HG03139 (cell line): ENCODE measurements at regions not wholly inside any gene's neighbourhood (a gene's known extent, or its start where the extent isn't known, plus 50 kb on each side); places are given as distances from the start of the nearest gene placed in this dataset.
"Not testable (repeated sequence)": the region's sequence is repeated elsewhere in the genome, so short reads cannot be mapped to it uniquely, and the experiment has no call there.

ENCODE experiments used
- ATAC-seq: cut with Tn5 transposase; IDR thresholded peaks from one replicate; pipeline ENCODE4 v1.9.1; 2021; ENCODE audit not compliant: unreplicated experiment

DNA sequence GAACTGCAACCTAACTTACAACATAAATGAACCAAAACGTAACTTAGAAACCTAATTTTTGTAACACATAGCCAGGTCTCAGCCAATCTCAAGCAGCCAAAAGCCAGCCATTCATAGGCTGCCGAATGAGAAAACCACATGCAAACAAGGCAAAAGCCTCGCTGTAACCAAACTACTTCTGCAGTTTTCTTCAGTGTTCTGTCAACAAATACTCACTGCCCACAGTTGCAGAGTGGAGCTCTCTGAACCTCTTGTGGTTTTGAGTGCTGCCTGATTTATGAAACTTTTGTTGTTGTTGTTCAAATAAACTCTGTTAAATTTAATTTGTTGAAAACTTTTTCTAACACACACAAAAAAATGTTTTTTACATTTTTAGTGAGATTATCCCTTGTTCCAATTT is 251.2 kb downstream of the PAPSS1 start:
- ATAC-seq = no peak

- ATAC-seq = no peak
Observed at GRCh38 chr4:107468156-107468555, 251.9 kb downstream of the PAPSS1 start.

DNA sequence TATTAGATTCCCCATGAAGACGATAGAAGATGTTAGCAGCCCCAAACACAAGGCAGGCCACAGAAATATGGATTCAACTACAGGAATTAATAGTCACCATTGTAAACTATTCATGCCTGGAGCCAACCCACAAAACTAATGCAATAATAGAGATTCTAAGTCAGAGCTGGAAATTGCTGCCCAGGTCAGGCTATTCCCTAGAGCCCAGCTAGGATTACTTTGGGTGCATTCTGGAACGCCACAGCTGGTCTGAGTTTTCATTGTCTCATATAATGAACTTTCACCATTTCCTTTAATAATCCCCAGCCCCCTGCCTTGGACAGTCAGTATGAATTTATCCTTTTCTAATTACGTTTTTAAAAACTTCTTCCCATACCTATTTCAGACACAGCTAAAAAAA is 252.6 kb downstream of the PAPSS1 start:
- no peak for ATAC-seq

GRCh38 chr4:107458194-107458593 is 261.8 kb downstream of the PAPSS1 start:
- ATAC-seq = no peak

GRCh38 chr4:107453987-107454386 is 266.0 kb downstream of the PAPSS1 start:
- ATAC-seq = no peak

DNA sequence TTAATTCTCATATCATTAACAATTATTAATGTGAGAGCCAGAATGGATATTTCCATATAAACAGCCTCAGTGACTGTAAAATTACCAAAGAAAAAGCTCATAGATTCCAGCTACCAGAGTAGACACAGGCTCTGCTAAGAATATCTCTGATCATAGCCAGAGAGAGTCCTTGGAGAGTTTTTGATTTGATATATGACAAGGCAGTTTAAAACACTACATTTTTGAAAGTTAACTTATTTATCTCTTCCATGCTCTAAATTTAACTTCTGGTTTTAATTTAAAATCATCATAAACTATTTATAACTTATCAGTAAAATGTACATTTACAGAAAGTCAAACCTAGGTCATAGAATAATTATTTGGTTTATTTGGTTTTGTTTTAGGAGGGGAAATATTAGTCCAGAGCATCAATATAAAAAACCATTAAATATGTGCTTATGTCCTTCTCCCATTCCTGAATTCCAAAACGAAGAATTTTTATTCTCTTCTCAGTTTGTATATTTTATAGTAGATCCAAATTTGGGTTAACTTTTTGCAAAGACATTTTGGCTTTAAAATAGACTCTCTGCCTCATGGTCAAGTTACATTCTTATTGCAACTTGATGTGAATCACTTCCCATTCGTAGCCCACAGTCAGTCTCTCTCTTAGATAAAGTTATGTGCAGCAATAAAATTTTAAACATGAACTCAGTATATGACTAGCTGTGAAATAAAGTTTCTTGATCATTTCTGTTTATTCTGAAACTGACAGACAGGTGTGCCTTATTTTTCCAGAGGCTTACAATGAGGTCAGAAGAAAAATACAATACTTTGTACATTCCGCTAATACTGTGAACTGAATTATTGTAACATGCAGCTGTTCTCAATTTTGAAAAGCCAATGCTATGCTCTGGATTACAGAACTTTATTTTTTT is 267.1 kb downstream of the PAPSS1 start:
- ATAC-seq = no peak

GRCh38 chr4:107449611-107450369 is 270.2 kb downstream of the PAPSS1 start:
- ATAC-seq = no peak

- no peak for ATAC-seq
Observed at GRCh38 chr4:107442538-107443111, 277.4 kb downstream of the PAPSS1 start.

DNA sequence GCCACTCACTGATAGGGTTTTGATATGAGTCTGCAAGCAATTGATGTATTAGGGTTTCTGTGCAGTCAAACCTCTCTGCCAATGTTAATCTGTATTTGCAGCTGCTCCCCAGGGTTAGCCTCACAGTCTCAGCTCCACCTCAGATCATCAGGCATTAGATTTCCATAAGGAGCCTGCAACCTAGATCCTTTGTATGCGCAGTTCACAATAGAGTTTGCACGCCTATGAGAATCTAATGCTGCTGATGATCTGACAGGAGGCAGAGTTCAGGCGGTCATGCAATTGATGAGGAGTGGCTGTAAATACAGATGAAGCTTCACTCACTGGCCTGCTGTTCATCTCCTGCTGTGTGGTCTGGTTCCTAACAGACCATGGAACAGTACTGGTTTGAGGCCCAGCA is 280.6 kb downstream of the PAPSS1 start:
- ATAC-seq = no peak

GRCh38 chr4:107436471-107436870 is 283.6 kb downstream of the PAPSS1 start:
- not testable (repeated sequence) for ATAC-seq

GRCh38 chr4:107432451-107432850 is 287.6 kb downstream of the PAPSS1 start:
- ATAC-seq = no peak

- ATAC-seq = no peak
Observed at GRCh38 chr4:107423677-107424405, 296.2 kb downstream of the PAPSS1 start.

DNA sequence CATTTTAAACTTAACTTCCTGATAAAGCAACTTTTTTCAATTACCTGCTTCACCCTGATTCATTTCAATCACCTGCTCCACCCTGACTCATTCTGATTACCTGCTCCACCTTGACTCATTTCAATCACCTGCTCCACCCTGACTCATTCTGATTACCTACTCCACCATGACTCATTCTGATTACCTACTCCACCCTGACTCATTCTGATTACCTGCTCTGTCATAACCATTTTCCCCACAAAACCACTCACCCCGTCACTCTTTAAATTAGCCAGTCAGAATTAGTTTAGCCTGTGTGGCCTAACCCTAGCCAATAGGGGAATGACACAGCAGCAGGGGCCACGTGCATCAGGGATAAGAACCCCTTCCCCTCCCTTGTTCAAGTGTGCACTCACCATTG is 300.5 kb downstream of the PAPSS1 start:
- not testable (repeated sequence) for ATAC-seq

DNA sequence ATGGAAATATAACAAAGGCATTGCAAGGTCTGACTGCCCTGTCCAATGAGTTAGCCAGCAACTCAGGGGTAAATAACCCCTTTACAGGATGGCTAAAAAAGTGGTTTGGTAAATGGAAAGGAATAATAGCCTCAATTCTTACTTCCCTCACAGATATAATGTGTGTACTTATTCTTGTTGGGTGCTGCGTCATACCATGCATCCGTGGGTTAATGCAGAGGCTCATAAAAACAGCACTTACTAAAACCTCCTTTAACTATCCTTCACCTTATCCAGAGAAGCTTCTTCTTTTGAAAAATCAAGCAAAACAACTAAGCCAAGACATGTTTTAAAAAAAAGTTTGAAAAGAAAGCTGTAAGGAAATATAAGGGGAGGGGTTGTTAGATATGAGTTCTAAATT is 301.0 kb downstream of the PAPSS1 start:
- ATAC-seq = no peak

- ATAC-seq = not testable (repeated sequence)
Observed at GRCh38 chr4:107415490-107415889, 304.5 kb downstream of the PAPSS1 start.

DNA sequence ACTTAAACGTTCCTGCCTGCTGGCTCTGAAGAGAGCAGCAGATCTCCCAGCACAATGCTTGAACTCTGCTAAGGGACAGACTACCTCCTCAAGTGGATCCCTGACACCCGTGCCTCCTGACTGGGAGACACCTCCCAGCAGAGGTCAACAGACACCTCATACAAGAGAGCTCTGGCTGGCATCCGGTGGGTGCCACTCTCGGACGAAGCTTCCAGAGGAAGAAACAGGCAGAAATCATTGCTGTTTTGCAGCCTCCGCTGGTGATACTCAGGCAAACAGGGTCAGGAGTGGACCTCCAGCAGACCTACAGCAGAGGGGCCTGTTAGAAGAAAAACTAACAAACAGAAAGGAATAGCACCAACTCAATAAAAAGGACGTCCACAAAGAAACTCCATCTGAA is 310.2 kb downstream of the PAPSS1 start:
- not testable (repeated sequence) for ATAC-seq

DNA sequence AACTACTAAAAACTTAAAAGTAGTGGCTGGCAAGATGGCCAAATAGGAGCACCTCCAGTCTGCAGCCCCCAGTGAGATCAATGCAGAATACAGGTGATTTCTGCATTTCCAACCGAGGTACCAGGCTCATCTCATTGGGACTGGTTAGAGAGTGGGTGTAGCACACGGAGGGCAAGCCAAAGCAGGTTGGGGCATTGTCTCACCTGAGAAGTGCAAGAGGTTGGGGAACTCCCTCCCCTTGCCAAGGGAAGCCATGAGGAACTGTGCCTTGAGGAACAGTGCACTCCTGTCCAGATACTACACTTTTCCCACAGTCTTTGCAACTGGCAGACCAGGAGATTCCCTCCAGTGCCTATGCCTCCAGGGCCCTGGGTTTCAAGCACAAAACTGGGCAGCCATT is 311.1 kb downstream of the PAPSS1 start:
- ATAC-seq = no peak

DNA sequence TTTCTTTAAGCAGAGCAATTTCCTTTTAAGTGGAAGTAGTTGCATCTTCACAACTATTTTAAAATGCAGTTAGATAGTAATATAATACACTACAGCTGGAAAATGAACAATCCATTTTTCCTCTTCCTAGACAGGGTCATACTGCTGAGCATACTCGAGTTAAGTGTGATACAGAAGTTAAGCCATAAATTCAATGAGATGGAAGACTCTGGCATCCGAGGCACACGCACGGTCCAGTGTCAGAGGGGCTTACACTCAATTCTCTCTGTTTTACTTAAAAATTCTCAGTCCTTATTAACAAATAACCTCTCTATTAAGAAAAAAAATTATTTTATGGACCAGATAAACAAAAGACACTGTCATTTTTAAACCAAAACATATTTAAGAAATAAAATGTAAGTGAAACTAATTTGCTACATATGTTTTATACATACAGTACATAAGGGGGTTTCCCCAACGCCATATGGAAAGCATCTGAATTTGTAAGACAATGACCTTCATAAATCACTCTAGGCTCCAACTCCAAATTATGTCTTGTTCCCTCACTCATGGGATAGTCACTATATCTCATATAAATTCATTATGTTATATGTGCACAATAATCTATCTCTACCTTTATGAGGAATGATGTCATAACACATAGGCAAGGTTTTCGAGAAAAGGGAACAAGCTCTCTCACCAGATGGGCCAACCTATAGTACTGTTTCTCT is 315.3 kb downstream of the PAPSS1 start:
- no peak for ATAC-seq

DNA sequence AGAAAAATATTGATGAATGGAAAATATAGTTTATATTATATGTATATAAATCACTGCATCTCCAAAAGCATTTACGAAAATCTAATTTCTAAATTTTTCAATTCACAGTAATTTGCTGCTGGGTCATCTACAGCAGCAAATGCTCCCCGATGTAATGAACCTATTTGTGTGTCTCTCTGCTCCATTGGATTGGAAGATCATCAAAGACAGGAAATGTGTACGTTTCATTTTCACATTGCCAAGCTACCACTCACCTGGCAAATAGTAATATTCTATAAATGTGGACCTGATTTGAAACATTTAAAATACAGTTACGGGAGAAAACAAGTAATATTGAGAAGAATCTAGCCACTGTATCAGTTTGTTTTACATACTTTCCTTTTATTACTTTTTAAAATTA is 317.7 kb downstream of the PAPSS1 start:
- ATAC-seq = no peak

- ATAC-seq = no peak
Observed at GRCh38 chr4:107392951-107393350, 327.1 kb downstream of the PAPSS1 start.
